WTC11 (cell line): ENCODE measurements at regions not wholly inside any gene's neighbourhood (a gene's known extent, or its start where the extent isn't known, plus 50 kb on each side); places are given as distances from the start of the nearest gene placed in this dataset.
"Not testable (repeated sequence)": the region's sequence is repeated elsewhere in the genome, so short reads cannot be mapped to it uniquely, and the experiment has no call there.

Experiments used
- ZBTB21 ChIP-seq: sonication (generic); formaldehyde crosslinking; IDR thresholded peaks from 2 replicates; pipeline ENCODE4 v1.8.1; 2023; ENCODE audit warnings: mild to moderate bottlenecking, missing genetic modification reagents, borderline replicate concordance
- TF ChIP-seq, protein P1 (sequence below): sonication (generic); formaldehyde crosslinking; IDR thresholded peaks from 2 replicates; pipeline ENCODE4 v1.8.1; 2023; ENCODE audit warnings: mild to moderate bottlenecking, missing genetic modification reagents, moderate library complexity

DNA sequence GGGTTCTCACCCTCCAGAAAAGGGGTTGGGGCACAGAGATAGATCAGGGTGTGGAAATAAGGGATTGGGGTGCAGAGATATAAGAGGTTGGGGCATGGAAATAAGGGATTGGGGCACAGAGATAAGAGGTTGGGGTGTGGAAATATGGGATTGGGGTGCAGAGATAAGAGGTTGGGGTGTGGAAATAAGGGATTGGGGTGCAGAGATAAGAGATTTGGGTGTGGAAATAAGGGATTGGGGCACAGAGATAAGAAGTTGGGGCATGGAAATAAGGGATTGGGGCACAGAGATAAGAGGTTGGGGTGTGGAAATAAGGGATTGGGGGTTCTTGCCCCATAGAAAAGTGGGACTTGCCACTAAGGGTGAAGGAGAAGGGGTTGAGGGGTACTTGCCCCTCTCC, 204.5 kb upstream of the TRPC7 start:
- TF ChIP-seq, protein P1, sequence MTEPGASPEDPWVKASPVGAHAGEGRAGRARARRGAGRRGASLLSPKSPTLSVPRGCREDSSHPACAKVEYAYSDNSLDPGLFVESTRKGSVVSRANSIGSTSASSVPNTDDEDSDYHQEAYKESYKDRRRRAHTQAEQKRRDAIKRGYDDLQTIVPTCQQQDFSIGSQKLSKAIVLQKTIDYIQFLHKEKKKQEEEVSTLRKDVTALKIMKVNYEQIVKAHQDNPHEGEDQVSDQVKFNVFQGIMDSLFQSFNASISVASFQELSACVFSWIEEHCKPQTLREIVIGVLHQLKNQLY (CRISPR knock-in tag), result not testable (repeated sequence)
- not testable (repeated sequence) for TF ChIP-seq ZBTB21 (CRISPR knock-in tag)
